HG03108 (cell line): ENCODE measurements at regions not wholly inside any gene's neighbourhood (a gene's known extent, or its start where the extent isn't known, plus 50 kb on each side); places are given as distances from the start of the nearest gene placed in this dataset.

Experiments
- ATAC-seq: cut with Tn5 transposase; IDR thresholded peaks from one replicate; pipeline ENCODE4 v1.9.1; 2021; ENCODE audit warnings: moderate library complexity; ENCODE audit not compliant: unreplicated experiment

DNA sequence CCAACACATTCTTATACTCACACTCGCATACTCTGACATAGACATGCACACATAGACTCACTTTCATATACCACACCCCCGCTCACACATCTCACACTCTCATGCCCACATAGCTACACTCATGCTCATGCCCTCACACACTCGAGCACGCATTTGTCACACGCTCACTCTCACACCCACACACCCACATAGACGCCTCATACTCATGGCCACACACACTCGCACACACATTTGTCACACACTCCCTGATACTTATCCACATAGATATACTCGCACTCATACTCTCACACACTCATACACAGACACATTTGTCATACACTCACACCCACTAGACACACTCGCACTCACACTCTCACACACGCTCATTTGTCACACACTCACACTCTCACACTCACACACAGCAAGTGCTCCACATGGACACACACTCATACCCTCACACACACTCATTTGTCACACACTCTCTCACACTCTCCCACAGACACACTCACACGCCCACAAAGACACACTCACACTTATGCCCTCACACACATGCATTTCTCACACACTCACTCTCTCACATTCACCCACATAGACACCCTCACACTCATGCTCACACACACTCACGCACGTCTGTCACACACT, 50.9 kb downstream of the TNP1 start:
- ATAC-seq: no peak

DNA sequence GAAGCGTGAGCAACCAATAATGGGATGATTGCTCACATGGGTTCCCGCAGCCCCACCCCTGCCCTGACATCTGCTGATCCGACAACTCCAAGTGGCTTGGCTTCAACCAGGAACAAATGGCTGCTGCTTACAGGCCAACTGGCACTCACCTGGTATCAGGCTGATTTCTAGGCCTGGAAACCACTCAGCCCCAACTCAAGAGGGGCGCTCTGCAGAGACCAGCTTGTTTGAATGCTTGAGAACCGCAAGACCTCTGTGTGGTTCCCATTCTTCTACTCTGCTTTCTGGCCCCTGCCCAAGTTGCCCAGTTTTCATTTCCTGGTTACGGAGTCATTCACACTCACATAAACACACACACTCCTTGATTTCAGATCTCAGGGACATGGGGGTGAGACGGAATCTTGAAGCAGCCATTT, 52.0 kb downstream of the TNP1 start:
- no peak for ATAC-seq

DNA sequence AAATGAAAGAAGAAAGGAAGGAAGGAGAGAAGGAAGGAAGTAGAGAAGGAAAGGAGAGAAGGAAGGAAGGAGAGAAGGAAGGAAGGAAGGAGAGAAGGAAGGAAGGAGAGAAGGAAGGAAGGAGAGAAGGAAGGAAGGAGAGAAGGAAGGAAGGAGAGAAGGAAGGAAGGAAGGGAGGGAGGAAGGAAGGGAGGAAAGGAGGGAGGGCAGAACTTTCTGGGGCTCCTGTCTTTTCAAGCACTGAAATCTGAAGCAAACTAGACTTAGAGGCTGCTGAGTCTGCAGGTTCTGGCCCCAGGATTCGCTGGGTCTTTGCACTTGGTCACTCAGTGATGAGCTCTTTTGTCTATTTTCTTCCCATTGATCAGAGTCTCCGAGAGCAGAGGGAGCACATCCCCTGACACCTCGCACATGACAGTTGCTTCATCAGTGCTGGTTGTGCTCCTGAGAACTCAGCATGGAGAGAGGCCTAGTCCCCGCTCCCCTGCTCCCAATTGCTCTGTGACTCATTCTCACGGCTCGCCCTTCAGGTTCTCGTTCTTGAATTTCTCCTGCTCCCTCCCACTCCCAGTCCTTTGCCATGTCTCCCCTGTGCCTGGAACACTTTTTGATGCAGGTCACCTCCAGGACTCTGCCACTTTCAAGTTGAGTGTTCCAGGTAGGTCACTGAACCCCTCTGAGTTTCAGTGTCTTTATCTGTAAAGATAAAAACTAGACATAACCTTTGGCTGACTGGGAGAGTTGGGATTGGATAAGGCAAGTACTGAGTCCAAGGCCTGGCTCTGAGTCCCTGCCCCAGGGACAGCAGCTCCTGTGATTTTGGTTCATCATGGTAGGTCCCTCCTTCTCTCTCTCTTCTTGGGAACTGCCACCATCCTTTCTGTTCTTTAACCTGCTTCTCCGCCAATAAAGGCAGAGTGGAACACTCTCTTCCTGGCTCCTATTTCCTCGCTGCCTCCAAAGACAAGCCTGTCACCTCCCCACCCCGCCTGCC, 55.2 kb downstream of the TNP1 start:
- no peak for ATAC-seq

DNA sequence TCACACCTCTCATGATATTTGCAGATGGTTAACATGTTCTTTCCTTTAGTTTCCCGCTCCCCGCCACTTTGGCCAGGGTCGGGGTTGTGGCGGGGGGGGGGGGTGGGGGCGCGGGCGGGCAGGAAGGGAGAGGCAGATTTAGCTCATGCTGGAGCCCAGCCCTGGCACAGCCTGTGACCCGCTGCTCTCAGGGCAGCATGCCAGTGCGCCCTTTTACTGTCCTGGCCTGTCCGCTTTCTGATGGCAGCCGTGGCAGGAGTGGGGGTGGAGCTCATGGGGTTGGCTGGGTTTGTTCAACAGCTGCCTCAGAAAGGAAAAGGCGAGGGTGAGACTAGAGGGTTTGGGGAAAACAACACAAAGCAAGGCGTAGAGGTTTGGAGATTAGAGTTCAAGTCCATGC, 56.1 kb downstream of the TNP1 start:
- no peak for ATAC-seq

DNA sequence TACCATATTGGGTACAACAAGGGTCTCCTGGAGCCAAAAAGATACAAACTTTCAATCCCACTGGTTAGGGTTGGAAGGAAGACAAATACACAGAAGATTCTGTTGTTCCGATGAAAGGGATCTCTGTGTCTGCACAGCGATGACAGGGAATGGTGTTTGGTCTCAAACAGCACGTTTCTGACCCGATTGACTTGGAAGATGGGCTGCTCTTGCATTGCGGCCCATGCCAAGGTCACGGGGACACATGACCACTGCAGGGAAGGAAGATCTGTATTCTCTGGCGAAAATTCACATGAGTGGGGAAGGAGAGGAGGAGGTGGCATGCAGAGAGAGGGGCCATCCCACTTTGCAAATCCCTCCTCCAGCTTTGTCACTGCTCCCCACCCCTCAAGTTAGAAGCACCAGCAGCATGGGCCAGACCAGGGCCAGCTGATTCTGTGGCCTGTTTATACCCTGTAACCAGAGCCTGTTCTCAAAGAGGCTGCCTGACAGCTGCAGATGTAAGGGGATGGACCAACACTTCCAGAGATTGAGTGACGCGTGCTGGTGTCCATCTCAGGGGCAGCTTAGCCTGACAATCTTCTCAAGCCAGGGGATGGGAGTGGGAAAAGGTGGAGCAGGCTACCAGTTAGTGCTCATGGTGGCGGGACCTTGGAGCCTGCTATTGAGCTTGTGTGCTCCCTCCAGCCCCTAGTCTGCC, 57.2 kb downstream of the TNP1 start:
- no peak for ATAC-seq

DNA sequence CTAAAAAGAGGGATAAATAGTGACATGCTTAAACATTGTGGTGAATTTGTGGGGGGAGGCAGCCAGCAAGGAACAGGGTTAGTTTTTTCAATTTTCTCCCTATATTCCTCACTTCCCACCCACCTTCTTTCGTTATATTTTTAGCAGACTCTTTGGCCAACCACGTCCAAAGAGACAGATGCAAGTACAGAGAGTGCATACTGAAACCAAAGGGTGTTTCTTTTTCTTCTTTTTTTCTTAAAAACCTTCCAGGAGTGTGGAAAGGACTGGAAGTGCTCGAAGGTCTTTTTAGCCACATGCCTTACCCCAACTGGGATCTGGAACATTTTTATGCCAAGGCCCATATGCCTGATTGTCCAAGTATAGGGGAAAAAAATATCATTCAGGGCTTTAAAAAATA, 59.0 kb downstream of the TNP1 start:
- no peak for ATAC-seq

DNA sequence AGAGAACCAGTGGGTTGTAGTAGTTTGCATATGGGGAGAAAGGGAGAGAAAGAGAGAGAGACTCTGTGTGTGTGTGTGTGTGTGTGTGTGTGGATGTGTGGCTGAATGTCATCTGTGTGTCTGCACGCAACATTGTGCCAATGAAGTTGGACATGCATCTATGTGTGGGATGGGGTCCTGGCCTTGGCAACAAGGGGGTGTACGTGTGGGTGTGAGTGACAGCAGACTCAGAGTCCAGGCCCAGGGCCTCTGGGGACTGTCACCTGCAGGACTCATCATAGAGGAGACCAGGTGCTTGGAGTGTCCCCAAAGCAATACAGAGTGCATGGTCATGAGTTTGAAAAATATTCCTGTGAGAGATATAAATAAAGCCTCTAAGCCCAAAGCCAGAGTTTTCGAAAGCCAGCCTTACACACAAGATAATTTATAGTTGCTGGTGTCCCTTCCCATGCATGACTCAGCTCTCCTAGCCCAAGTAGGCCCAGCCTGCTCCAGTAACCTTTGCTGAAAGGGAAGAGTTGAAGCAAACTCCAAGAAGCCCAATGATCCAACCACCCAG, 59.9 kb downstream of the TNP1 start:
- no peak for ATAC-seq

DNA sequence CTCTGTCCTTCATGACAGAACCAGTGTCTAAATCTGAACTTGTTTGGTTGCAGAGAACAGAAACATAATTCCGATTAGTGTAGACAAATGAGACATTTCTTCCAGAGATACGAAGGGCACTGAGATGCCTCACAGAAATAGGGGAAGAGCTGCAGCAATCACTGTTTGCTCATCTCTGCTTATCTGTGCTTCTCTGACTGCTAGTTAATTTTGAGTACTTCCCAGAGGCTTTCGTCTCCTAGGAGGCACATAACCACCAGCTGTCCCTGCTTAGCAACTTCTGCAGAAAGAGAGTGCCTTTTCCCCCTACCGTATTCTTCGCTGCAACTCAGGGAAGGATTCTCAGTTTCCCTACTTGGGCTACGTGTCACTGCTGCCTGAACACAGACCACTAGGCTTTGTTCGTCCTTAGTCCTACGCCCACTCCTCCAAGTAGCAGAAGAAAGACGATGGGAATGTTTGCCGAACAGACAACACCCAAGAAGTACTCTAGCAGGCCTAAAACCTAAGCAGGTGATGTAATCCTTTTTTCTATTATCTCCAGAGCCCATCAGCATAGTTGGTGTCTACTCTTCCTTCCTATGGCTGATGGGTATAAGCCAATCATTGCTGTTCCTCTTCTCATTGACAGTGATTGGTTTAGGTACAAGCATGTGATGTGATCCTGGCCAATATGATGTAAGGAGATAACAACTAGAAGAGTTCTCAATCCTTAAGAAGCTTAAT, 63.6 kb downstream of the TNP1 start:
- no peak for ATAC-seq

DNA sequence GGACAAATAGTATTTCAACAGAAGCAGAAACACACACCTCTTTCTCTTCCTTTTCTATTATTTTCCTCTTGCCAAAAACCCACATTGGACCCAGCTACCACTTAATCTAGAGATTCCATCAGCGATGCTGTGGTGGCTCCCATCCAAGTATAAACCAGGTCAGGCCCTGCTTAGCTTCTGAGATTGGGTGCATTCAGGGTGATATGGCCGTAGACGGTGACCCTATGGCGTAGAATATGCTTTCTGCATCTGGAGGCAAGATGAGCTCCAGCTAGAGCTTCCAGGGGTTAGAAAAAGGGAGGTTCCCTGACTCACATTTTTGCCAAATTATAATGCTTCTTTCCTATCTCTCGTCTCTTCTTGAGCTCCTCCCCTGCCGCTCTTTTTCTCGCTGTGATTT, 66.5 kb downstream of the TNP1 start:
- no peak for ATAC-seq

DNA sequence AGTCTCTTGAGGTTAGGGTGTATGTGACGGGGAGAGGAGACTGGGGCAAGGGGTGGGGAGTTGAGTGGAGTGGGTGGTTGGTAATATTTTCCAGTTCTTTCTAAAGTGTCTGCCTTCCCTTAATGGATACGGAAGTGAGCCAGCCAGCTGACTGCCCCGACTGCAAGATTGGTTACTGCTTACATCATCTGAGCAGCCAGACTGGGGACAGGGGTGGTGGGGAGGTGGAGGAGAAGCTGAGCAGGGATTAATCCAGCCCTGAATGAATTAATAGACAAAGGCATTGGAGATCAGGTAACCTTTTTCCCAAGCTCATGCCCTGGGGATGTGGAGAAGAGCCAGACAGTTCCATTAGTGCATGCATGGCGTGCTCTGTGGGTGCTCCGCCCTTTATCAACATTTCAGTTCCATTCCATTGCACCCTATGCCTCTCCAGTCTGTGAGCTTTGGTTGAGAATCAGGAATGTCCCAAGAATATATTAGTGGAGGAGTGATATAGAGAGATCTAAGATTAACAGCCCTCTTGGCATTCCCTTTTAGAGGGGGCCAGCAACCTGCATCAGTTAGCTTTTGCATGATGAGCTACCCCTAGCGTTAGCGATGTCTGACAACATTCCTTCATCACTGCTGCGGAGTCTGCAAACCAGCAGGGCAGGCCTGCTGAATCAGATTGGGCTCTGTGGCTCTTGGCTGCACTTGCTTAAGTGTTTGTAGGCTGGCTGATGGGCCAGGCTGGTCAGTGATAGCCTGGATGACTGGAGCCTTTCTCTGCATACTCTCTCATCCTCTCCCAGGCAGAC, 67.4 kb downstream of the TNP1 start:
- no peak for ATAC-seq

DNA sequence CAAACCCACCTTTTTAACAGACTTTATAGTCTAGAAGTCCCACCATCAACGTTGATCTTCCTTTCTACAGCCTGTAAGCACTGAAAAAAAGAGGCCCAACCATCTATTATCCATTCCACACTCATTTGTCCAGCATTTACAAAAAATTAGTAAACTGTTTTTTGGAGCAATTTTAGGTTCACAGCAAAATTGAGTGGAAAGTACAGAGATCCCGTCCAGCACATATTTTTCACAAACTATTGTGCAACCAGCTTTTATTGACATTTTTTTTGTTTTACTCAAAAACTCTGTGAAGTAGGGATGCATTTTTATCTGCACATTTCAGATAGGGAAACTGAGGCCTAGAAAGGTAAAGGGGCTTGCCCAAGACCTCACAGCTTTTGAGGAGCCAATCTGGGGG, 68.6 kb downstream of the TNP1 start:
- no peak for ATAC-seq

DNA sequence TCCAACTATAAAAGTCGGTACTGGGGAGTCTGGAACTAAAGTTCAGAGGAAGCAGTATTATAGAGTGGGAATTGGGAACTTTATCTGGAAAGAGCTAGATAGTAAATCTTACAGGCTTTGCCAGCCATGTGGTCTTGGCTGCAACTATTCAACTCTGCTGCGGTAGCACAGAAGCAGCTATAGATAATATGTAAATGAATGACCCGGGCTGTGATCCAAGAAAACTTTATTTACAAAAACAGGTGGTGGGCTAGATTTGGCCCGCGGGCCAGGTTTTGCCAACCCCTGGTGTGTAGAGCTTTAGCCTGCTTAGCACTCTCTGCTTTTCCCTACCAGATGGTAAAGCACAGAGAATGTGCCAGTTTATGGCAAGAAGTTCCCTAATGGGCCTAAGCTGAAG, 70.8 kb downstream of the TNP1 start:
- ATAC-seq: no peak

DNA sequence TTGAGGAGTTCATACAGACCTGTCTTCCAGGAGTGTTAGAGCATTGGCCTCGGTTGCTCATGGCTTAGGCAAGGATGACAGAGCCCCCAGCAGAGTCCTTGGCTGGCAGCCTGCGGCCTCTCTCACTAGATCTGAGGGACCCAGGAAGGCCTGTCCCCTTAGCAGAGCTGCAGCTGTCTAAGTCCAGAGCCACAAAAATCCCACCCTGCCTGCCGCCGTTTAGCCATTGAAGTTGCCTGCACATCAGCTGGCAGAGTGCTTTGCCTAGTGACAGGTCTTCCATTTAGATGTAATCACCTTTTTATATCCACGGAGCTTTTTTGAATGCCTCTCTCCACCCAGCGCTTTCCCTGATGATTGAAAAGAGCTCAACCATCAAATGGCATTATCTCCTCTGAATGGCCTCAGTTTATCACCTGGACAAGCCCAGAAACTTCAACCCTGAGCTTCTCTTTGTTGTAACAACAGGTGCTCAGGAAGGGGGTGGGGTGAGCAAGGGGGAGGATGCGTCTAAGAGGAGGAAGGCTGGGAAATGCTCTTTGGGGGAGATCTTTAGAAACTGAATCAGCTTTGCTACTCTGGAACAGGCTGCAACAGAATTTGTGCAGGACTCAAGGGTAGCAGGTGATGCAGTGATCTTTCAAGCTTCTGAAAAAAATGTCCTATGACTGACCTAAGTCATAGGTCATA, 71.9 kb downstream of the TNP1 start:
- ATAC-seq: no peak

DNA sequence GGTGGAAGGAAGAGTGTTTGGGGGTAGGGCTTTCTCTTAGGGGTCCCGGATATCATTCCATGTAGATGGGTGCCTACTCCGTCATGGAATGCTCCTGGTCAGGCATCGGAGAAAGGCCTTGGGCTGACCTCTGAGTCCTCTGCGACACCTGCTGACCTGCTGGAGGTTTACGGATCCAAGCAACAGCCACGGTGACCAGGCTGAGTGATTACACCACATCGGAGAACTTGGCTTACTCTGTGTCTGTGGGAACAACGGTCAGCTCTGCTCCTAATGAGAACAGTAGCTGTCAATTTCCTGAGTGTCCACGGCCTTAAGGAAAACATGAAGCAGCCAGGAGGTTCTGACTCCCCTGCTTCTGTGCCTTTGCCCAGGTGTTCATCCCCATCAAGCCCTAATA, 73.2 kb downstream of the TNP1 start:
- ATAC-seq: no peak

DNA sequence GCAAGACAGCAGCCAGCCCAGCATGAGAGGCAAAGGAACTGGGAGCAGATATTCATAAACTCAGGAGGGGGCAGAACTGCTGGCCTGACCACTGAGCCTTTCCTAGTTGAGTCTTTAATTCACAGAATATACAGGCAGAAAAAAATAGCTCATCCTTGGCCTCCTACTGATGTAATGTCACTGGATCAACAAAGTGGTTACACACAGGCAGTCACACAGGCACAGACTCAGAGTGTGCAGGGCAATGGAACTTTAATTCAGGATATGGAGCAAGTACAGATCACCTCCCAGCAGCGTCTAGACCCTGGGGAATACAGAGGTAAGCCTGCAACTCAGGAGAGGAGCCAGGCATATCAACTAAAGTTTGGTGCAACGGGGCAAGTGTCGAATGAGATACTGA, 75.4 kb downstream of the TNP1 start:
- ATAC-seq: no peak

DNA sequence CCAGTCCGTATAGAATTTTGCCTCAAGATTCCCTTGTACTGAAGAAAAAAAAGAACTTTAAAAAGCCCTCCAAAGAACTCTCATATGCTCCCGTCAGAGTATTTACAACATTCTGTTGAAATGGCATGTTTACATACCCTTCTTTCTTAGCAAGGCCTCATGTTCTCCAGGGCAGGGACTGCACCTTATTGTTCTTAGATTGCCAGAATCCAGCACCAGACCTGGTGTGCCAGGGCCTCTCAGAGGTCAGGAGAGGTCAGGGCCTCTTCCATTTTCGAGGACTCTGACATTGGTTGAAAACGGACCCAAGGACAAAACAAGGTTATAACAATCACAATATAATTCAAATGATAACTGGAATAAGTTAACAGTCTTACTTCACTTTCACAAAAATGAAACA, 78.2 kb downstream of the TNP1 start:
- ATAC-seq: no peak

DNA sequence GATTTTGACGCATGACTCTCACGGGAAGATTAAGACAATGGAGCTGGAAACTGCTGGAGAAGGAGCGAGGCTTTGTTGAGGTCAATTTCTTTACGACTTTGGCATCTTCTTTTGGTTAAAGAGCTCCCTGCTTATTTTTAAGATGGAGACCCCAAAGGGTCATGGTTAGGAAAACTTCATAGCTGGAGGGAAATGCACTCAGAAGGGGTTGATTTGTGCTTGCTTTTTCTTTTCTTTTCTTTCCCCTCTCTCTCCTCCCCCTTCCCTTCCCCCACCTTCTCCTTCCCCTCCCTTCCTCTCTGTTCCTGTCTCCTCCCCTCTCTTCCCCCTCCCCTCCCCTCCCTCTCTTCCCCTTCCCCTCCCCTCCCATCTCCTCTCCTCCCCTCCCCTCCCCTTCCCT, 79.0 kb downstream of the TNP1 start:
- ATAC-seq: no peak

DNA sequence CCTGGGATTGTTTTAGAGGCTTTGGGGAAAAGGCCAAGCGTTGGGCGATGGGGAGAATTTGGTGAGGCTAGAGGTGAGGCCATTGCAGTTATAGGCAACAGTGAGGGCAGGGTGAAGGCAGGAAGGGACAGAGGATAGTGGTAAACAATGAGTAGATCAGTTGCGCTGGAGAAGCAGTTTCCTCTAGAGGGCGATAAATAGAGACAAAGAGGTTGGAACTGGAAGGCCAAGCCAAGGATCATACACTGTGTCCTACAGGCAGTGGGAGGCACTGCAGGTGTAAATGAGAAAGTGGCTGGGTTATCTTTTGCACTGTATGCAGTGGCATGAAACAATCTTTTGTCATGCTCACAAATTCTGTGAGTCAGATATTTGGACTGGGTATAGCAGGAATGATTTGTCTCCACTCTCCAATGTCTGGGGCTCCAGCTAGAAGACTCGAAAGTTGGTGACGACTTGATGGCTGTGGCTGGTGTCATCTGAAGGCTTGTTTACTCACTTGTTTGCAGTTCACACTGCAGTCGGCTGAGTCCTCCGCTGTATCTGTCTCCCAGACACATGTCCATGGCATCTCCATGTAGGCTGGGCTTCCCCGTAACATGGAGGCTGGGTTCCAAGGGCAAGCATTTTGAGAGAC, 82.1 kb downstream of the TNP1 start:
- peak; percentile 95 for ATAC-seq
